ENCODE measurements at regions not wholly inside any gene's neighbourhood (a gene's known extent, or its start where the extent isn't known, plus 50 kb on each side); places are given as distances from the start of the nearest gene placed in this dataset.

DNA sequence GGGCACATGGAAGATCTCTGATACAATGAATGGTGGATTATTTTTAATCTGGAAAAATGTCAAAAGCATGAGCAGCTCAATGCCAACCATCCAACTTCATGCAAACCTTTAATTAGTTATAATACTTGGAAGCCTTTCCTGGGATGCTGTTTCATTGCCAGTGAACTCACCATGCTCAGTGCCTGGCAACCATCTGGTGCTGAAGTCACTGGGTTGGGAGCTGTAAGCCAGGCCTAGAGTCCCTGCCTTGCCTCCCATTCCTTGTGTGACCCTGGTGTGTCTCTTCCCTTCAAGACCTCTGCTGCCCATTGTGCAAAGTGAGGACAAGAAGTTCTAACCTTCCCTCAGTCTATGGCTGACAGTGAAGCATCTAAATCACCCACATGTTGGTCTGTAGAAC is 458.7 kb downstream of the RNF144A start:
- H3K9me3 ChIP-seq (ENCODE audit: control insufficient read depth, insufficient read depth, low read depth, low read length) = no peaks in the 10 kb centered on the region
- no peak overlapping the region for H3K4me3 ChIP-seq (ENCODE audit: low read depth, low read length)
- H3K36me3 ChIP-seq (ENCODE audit: control insufficient read depth in 2 of 2, insufficient read depth in 1 of 2, low read length in 2 of 2) = no peaks in the 10 kb centered on the region
- no peaks in the 10 kb centered on the region for H3K4me1 ChIP-seq (ENCODE audit: control insufficient read depth, insufficient read depth, low read length)
- CTCF ChIA-PET = no interaction called here
- H3K27ac ChIP-seq (ENCODE audit: extremely low read depth, low read depth, low read length) = no peak overlapping the region
- TF ChIP-seq, protein P1, sequence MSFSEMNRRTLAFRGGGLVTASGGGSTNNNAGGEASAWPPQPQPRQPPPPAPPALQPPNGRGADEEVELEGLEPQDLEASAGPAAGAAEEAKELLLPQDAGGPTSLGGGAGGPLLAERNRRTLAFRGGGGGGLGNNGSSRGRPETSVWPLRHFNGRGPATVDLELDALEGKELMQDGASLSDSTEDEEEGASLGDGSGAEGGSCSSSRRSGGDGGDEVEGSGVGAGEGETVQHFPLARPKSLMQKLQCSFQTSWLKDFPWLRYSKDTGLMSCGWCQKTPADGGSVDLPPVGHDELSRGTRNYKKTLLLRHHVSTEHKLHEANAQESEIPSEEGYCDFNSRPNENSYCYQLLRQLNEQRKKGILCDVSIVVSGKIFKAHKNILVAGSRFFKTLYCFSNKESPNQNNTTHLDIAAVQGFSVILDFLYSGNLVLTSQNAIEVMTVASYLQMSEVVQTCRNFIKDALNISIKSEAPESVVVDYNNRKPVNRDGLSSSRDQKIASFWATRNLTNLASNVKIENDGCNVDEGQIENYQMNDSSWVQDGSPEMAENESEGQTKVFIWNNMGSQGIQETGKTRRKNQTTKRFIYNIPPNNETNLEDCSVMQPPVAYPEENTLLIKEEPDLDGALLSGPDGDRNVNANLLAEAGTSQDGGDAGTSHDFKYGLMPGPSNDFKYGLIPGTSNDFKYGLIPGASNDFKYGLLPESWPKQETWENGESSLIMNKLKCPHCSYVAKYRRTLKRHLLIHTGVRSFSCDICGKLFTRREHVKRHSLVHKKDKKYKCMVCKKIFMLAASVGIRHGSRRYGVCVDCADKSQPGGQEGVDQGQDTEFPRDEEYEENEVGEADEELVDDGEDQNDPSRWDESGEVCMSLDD (tag by site-specific recombination; IDR thresholded peaks at IDR 0.05) = no peak
- TF ChIP-seq ZNF16 (tag by site-specific recombination; IDR thresholded peaks at IDR 0.05; ENCODE audit: low read depth) (no peak), GLIS1 (tag by site-specific recombination; IDR thresholded peaks at IDR 0.05) (no peak), ZNF175 (tag by site-specific recombination; IDR thresholded peaks at IDR 0.05) (no peak), ZNF677 (tag by site-specific recombination; IDR thresholded peaks at IDR 0.05) (no peak), ZNF654 (tag by site-specific recombination; IDR thresholded peaks at IDR 0.05; ENCODE audit: low read depth) (no peak), ZNF561 (tag by site-specific recombination; IDR thresholded peaks at IDR 0.05; ENCODE audit: borderline replicate concordance) (no peak), ZNF549 (tag by site-specific recombination; IDR thresholded peaks at IDR 0.05) (no peak), ZNF610 (tag by site-specific recombination; IDR thresholded peaks at IDR 0.05; ENCODE audit: borderline replicate concordance) (no peak), ZNF548 (tag by site-specific recombination; IDR thresholded peaks at IDR 0.05) (no peak), ZNF776 (tag by site-specific recombination; IDR thresholded peaks at IDR 0.05; ENCODE audit: borderline replicate concordance) (no peak), GFI1B (tag by site-specific recombination; IDR thresholded peaks at IDR 0.05) (no peak)
- TF ChIP-seq, protein P2, sequence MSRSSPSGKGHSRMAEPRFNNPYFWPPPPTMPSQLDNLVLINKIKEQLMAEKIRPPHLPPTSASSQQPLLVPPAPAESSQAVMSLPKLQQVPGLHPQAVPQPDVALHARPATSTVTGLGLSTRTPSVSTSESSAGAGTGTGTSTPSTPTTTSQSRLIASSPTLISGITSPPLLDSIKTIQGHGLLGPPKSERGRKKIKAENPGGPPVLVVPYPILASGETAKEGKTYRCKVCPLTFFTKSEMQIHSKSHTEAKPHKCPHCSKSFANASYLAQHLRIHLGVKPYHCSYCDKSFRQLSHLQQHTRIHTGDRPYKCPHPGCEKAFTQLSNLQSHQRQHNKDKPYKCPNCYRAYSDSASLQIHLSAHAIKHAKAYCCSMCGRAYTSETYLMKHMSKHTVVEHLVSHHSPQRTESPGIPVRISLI (tag by site-specific recombination; IDR thresholded peaks at IDR 0.05) = no peak
- TF ChIP-seq, protein P3, sequence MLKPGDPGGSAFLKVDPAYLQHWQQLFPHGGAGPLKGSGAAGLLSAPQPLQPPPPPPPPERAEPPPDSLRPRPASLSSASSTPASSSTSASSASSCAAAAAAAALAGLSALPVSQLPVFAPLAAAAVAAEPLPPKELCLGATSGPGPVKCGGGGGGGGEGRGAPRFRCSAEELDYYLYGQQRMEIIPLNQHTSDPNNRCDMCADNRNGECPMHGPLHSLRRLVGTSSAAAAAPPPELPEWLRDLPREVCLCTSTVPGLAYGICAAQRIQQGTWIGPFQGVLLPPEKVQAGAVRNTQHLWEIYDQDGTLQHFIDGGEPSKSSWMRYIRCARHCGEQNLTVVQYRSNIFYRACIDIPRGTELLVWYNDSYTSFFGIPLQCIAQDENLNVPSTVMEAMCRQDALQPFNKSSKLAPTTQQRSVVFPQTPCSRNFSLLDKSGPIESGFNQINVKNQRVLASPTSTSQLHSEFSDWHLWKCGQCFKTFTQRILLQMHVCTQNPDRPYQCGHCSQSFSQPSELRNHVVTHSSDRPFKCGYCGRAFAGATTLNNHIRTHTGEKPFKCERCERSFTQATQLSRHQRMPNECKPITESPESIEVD (tag by site-specific recombination; IDR thresholded peaks at IDR 0.05) = no peak
- TF ChIP-seq, protein P4, sequence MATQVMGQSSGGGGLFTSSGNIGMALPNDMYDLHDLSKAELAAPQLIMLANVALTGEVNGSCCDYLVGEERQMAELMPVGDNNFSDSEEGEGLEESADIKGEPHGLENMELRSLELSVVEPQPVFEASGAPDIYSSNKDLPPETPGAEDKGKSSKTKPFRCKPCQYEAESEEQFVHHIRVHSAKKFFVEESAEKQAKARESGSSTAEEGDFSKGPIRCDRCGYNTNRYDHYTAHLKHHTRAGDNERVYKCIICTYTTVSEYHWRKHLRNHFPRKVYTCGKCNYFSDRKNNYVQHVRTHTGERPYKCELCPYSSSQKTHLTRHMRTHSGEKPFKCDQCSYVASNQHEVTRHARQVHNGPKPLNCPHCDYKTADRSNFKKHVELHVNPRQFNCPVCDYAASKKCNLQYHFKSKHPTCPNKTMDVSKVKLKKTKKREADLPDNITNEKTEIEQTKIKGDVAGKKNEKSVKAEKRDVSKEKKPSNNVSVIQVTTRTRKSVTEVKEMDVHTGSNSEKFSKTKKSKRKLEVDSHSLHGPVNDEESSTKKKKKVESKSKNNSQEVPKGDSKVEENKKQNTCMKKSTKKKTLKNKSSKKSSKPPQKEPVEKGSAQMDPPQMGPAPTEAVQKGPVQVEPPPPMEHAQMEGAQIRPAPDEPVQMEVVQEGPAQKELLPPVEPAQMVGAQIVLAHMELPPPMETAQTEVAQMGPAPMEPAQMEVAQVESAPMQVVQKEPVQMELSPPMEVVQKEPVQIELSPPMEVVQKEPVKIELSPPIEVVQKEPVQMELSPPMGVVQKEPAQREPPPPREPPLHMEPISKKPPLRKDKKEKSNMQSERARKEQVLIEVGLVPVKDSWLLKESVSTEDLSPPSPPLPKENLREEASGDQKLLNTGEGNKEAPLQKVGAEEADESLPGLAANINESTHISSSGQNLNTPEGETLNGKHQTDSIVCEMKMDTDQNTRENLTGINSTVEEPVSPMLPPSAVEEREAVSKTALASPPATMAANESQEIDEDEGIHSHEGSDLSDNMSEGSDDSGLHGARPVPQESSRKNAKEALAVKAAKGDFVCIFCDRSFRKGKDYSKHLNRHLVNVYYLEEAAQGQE (tag by site-specific recombination; IDR thresholded peaks at IDR 0.05) = no peak
- TF ChIP-seq, protein P5, sequence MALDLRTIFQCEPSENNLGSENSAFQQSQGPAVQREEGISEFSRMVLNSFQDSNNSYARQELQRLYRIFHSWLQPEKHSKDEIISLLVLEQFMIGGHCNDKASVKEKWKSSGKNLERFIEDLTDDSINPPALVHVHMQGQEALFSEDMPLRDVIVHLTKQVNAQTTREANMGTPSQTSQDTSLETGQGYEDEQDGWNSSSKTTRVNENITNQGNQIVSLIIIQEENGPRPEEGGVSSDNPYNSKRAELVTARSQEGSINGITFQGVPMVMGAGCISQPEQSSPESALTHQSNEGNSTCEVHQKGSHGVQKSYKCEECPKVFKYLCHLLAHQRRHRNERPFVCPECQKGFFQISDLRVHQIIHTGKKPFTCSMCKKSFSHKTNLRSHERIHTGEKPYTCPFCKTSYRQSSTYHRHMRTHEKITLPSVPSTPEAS (tag by site-specific recombination; IDR thresholded peaks at IDR 0.05) = no peak
- TF ChIP-seq, protein P6, sequence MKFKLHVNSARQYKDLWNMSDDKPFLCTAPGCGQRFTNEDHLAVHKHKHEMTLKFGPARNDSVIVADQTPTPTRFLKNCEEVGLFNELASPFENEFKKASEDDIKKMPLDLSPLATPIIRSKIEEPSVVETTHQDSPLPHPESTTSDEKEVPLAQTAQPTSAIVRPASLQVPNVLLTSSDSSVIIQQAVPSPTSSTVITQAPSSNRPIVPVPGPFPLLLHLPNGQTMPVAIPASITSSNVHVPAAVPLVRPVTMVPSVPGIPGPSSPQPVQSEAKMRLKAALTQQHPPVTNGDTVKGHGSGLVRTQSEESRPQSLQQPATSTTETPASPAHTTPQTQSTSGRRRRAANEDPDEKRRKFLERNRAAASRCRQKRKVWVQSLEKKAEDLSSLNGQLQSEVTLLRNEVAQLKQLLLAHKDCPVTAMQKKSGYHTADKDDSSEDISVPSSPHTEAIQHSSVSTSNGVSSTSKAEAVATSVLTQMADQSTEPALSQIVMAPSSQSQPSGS (tag by site-specific recombination; IDR thresholded peaks at IDR 0.05; ENCODE audit: low read depth) = no peak
- POLR2A ChIA-PET = no interaction called here
